RWPE2 (cell line): ENCODE measurements at regions not wholly inside any gene's neighbourhood (a gene's known extent, or its start where the extent isn't known, plus 50 kb on each side); places are given as distances from the start of the nearest gene placed in this dataset.
A peak's percentile ranks its signal among the peaks of the same experiment; 100 is the strongest.

Source experiments
- ATAC-seq: fragments of 200-7000 bp; cut with Tn5 transposase; 3 replicates; pipeline ENCODE4 v1.9.1; 2021; ENCODE audit warnings: low read depth
- DNase-seq: peaks from one replicate; pipeline ENCODE4 v3.0.0-alpha.2; 2020; ENCODE audit warnings: low spot score
- H3K27ac ChIP-seq: fragments of 450-650 bp; 2 replicates; pipeline ENCODE4 v1.5.1; 2017; ENCODE audit warnings: mild to moderate bottlenecking; ENCODE audit not compliant: poor library complexity, severe bottlenecking
- H3K27me3 ChIP-seq: fragments of 250-450 bp; sonication (Bioruptor Pico); 2 replicates; pipeline ENCODE4 v1.5.1; 2021; ENCODE audit warnings: mild to moderate bottlenecking, moderate library complexity; ENCODE audit not compliant: insufficient read depth, poor library complexity, severe bottlenecking
- H3K36me3 ChIP-seq: fragments of 250-450 bp; sonication (Bioruptor Pico); 2 replicates; pipeline ENCODE4 v1.5.1; 2020; ENCODE audit warnings: low read depth, mild to moderate bottlenecking, moderate library complexity
- H3K4me1 ChIP-seq: fragments of 250-450 bp; sonication (Bioruptor Pico); 2 replicates; pipeline ENCODE4 v1.5.1; 2021; ENCODE audit warnings: mild to moderate bottlenecking, moderate library complexity; ENCODE audit not compliant: insufficient read depth, poor library complexity, severe bottlenecking
- H3K4me3 ChIP-seq: fragments of 250-450 bp; sonication (Bioruptor Pico); 2 replicates; pipeline ENCODE4 v1.5.1; 2021; ENCODE audit warnings: mild to moderate bottlenecking, moderate library complexity; ENCODE audit not compliant: severe bottlenecking
- H3K9me3 ChIP-seq: fragments of 250-450 bp; sonication (Bioruptor Pico); 2 replicates; pipeline ENCODE4 v1.5.1; 2021; ENCODE audit warnings: mild to moderate bottlenecking, moderate library complexity; ENCODE audit not compliant: severe bottlenecking
- TF ChIP-seq, protein P1 (sequence below): fragments of 450-650 bp; IDR thresholded peaks from one replicate; pipeline ENCODE4 v1.5.1; 2017; ENCODE audit warnings: mild to moderate bottlenecking, moderate library complexity; ENCODE audit not compliant: poor library complexity, severe bottlenecking

DNA sequence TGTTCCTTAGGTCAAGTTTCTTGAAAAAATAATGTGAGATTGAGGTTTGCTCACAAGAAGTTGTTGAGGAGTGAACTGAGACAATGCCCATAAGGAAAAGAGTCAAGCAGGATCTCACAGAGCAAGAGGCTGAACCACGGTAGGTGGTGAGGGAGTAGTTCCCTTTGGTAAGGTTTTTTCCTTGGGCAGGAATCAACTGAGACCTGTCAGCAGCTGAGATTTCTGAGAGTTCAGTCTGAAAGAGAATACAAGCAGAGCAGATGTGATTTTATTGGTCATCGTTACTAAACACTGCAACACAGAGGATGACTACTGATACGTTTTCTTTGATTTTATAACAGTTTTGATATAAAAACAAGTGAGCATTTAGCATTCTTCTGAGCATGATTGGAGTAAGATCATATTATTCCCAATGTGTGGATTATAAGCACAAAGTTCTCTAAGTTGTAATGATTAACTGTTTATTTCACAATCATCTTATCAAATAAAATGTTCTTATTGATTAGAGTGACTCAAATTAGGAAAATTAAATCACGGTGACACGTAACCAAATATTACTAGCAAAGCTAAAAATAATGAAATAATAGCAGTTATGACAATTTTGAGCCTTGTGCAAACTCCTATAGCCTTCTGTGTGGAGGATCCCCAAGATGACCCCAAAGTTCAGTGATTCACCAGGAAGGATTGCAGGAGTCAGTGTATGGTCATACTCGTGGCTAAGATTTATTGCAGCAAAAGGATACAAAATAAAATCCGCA, 346.2 kb upstream of the ZNF717 start:
- TF ChIP-seq, protein P1, sequence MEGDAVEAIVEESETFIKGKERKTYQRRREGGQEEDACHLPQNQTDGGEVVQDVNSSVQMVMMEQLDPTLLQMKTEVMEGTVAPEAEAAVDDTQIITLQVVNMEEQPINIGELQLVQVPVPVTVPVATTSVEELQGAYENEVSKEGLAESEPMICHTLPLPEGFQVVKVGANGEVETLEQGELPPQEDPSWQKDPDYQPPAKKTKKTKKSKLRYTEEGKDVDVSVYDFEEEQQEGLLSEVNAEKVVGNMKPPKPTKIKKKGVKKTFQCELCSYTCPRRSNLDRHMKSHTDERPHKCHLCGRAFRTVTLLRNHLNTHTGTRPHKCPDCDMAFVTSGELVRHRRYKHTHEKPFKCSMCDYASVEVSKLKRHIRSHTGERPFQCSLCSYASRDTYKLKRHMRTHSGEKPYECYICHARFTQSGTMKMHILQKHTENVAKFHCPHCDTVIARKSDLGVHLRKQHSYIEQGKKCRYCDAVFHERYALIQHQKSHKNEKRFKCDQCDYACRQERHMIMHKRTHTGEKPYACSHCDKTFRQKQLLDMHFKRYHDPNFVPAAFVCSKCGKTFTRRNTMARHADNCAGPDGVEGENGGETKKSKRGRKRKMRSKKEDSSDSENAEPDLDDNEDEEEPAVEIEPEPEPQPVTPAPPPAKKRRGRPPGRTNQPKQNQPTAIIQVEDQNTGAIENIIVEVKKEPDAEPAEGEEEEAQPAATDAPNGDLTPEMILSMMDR, result no peak
- Histone ChIP-seq H3K4me3 (no peak overlapping the region), H3K4me1 (peaks cover 18% of the 10 kb centered on the region), H3K27ac (no peak overlapping the region), H3K36me3 (no peaks in the 10 kb centered on the region), H3K27me3 (no peaks in the 10 kb centered on the region), H3K9me3 (no peaks in the 10 kb centered on the region)
- peak; percentile 91 for ATAC-seq
- DNase-seq, result no peak

DNA sequence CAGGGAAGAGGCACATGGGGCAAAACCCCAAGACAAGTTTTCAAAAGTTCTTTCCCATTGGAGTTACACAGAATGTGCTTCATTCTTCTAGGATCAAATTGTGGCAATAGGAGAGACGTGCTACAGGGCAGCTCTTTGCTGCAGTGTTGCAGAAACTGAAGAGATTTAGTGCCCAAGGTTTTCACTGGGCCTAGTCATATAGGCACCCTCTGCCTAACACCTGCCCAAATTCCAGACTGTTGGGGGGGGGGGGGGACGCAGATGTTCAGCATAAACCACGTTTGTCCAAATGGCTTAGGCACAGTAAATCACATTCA, 346.8 kb upstream of the ZNF717 start:
- DNase-seq (no peak), ATAC-seq (no peak; the same call in 2 of the 3 replicates)
- H3K36me3 ChIP-seq, result no peaks in the 10 kb centered on the region

DNA sequence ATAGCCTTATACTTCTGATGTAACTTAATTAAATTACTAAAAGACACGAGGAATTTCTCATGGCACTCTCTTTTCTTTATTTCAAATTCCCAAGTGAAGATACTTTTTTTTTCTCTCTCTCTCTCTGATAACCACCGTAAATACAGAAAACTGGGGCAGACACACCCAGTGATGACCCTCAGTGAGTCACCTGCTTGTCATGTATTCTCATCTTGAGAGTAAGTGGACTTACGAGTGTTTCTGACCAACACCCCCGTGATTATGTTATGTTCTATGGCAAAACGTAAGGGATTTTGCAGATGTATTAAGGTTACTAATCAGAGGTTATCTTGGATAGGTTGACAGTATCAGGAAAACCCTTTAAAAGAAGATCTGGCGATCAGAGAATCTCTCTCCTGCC, 348.8 kb upstream of the ZNF717 start:
- DNase-seq (no peak), ATAC-seq (peak; percentile 78)
- H3K4me1 ChIP-seq, result peaks cover 18% of the 10 kb centered on the region
- TF ChIP-seq, protein P1, result no peak
- no peaks in the 10 kb centered on the region for H3K9me3 ChIP-seq
- H3K27me3 ChIP-seq, result no peaks in the 10 kb centered on the region
- no peaks in the 10 kb centered on the region for H3K36me3 ChIP-seq
- H3K4me3 ChIP-seq, result no peak overlapping the region
- H3K27ac ChIP-seq, result no peak overlapping the region

More for the DNA sequence above, 346.8 kb upstream of the ZNF717 start:
- no peaks in the 10 kb centered on the region for H3K9me3 ChIP-seq
- no peaks in the 10 kb centered on the region for H3K27me3 ChIP-seq
- H3K4me1 ChIP-seq, result peaks cover 18% of the 10 kb centered on the region
- H3K27ac ChIP-seq, result no peak overlapping the region
- H3K4me3 ChIP-seq, result no peak overlapping the region
- TF ChIP-seq, protein P1, result no peak

DNA sequence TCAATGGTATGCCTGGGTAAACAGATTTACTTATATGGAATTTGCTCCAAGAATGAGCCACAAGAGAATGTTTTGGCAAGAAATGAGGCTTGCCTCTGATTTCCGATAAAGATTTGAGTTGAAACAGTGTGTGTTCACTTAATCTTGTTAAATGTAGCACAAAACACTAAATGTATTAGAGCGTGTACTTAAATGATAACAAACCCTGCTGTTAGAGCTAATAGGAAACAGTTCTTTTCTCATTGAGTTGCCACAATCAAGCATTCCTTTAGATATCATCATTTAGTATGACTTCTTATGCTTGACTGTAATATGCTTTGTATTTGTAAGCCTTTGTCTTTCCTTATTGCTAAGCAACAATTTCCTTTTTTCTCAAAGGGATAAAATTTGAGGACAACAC, 353.6 kb upstream of the ZNF717 start:
- peaks cover 6% of the 10 kb centered on the region for H3K4me1 ChIP-seq
- no peak for DNase-seq
- no peak for ATAC-seq
- H3K27ac ChIP-seq, result no peak overlapping the region
- H3K4me3 ChIP-seq, result no peak overlapping the region
- H3K27me3 ChIP-seq, result no peaks in the 10 kb centered on the region
- TF ChIP-seq, protein P1, result no peak
- no peaks in the 10 kb centered on the region for H3K9me3 ChIP-seq
- no peaks in the 10 kb centered on the region for H3K36me3 ChIP-seq

DNA sequence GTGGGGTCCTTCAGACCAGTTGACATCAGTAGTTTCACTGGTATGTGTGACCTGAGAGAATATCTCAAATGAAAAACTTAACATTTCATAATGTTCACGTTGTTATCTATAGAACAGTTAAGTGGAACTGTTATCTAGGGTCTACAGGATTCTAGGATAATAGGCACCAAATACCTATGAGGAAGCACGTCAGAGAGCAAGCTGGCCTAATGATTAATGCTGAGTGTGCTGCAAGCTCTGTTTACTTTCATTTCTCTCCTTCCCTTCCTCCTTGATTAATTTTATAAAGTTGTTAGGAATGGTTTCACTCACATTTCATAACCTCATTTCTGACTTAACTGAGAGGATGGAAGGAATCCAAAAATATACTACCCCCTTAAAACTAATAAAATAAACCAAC, 362.5 kb upstream of the ZNF717 start:
- no peaks in the 10 kb centered on the region for H3K36me3 ChIP-seq
- no peak overlapping the region for H3K4me3 ChIP-seq
- ATAC-seq (no peak), DNase-seq (no peak)
- H3K9me3 ChIP-seq, result no peaks in the 10 kb centered on the region
- TF ChIP-seq, protein P1, result no peak
- no peaks in the 10 kb centered on the region for H3K4me1 ChIP-seq
- H3K27me3 ChIP-seq, result no peaks in the 10 kb centered on the region
- H3K27ac ChIP-seq, result no peak overlapping the region
